SK-N-SH (cell line): ENCODE measurements at regions not wholly inside any gene's neighbourhood (a gene's known extent, or its start where the extent isn't known, plus 50 kb on each side); places are given as distances from the start of the nearest gene placed in this dataset.
A peak's percentile ranks its signal among the peaks of the same experiment; 100 is the strongest.

Experiments
- CTCF ChIA-PET: fragments of 300-600, 350-600 bp; formaldehyde crosslinking; extraction: SDS; loops from one replicate; lab custom pipeline; 2021; lab: Yijun Ruan, JAX
- POLR2A ChIA-PET: fragments of 350-600 bp; sonication (Branson Sonifier 250); formaldehyde crosslinking; extraction: SDS; loops from one replicate; lab custom pipeline; 2020; ENCODE audit warnings: antibody characterized with exemption, inconsistent platforms; lab: Yijun Ruan, JAX
- DNase-seq: peaks from one replicate; pipeline ENCODE4 v3.0.0; 2012
- H2AFZ ChIP-seq: fragments of 200-600 bp; sonication (generic); 2 replicates; pipeline ENCODE4 v1.8.1; 2016; ENCODE audit warnings: antibody characterized with exemption, mild to moderate bottlenecking, low read depth
- H3F3A ChIP-seq: fragments of 200-600 bp; sonication (generic); replicated peaks from 2 replicates; pipeline ENCODE3; 2016; ENCODE audit warnings: antibody characterized with exemption, mild to moderate bottlenecking; ENCODE audit not compliant: insufficient read depth
- H3K27ac ChIP-seq, 2 experiments: fragments of 200-500 bp in 1 of 2; fragments of 200-600 bp in 1 of 2; sonication (Bioruptor generic) in 1 of 2; sonication (generic), shearing (Covaris generic) in 1 of 2; 2 replicates each; pipeline versions ENCODE4 v1.5.1 to v1.6.1; 2014 to 2016; ENCODE audit warnings: low read depth in 2 of 2, inconsistent platforms in 1 of 2, low read length in 1 of 2, mild to moderate bottlenecking in 1 of 2, mixed read lengths in 1 of 2
- H3K27me3 ChIP-seq: fragments of 200-600 bp; sonication (generic), shearing (Covaris generic); 2 replicates; pipeline ENCODE4 v1.6.1; 2016; ENCODE audit warnings: mixed run types; ENCODE audit not compliant: insufficient read depth
- H3K36me3 ChIP-seq, 2 experiments: fragments of 200-500 bp in 1 of 2; fragments of 200-600 bp in 1 of 2; sonication (Bioruptor generic) in 1 of 2; sonication (generic) in 1 of 2; replicated peaks in 1 of 2; 2 replicates each; pipeline versions ENCODE3 to v1.5.1; 2014 to 2016; ENCODE audit warnings: low read length in 1 of 2, mild to moderate bottlenecking in 1 of 2; ENCODE audit not compliant: insufficient read depth in 2 of 2, control insufficient read depth in 1 of 2
- H3K4me1 ChIP-seq, 2 experiments: fragments of 200-500 bp in 1 of 2; fragments of 200-600 bp in 1 of 2; sonication (Bioruptor generic) in 1 of 2; sonication (generic), shearing (Covaris generic) in 1 of 2; 2 replicates each; pipeline versions ENCODE4 v1.5.1 to v1.6.1; 2014 to 2016; ENCODE audit warnings: low read depth in 1 of 2, low read length in 1 of 2, mixed run types in 1 of 2; ENCODE audit not compliant: insufficient read depth in 2 of 2, control insufficient read depth in 1 of 2
- H3K4me2 ChIP-seq: fragments of 200-600 bp; sonication (generic), shearing (Covaris generic); 2 replicates; pipeline ENCODE4 v1.6.1; 2017; ENCODE audit warnings: mixed run types
- H3K4me3 ChIP-seq, 2 experiments: fragments of 200-500 bp in 1 of 2; fragments of 200-600 bp in 1 of 2; sonication (Bioruptor generic) in 1 of 2; sonication (generic), shearing (Covaris generic) in 1 of 2; 2 replicates each; pipeline versions ENCODE4 v1.5.1 to v1.8.1; 2014 to 2016; ENCODE audit warnings: low read depth in 2 of 2, inconsistent platforms in 1 of 2, low read length in 1 of 2, mild to moderate bottlenecking in 1 of 2, mixed read lengths in 1 of 2, moderate library complexity in 1 of 2
- H3K79me2 ChIP-seq: fragments of 200-600 bp; sonication (generic); 2 replicates; pipeline ENCODE4 v1.8.1; 2017; ENCODE audit warnings: mild to moderate bottlenecking; ENCODE audit not compliant: insufficient read depth
- H3K9ac ChIP-seq: fragments of 200-600 bp; sonication (generic); 2 replicates; pipeline ENCODE4 v1.6.1; 2017; ENCODE audit warnings: mixed run types
- H3K9me2 ChIP-seq: fragments of 200-600 bp; sonication (generic); 2 replicates; pipeline ENCODE4 v1.6.1; 2017; ENCODE audit warnings: mixed run types
- H3K9me3 ChIP-seq: fragments of 200-600 bp; sonication (generic); 2 replicates; pipeline ENCODE4 v1.6.1; 2017; ENCODE audit warnings: mixed run types, mild to moderate bottlenecking, moderate library complexity
- H4K20me1 ChIP-seq: fragments of 200-600 bp; sonication (generic); 2 replicates; pipeline ENCODE4 v1.6.1; 2017; ENCODE audit warnings: mild to moderate bottlenecking, mixed run types; ENCODE audit not compliant: insufficient read depth
- CHD2 ChIP-seq: fragments of 150-350 bp; IDR thresholded peaks from 2 replicates; pipeline ENCODE4 v1.6.1; 2018; ENCODE audit warnings: low read length; ENCODE audit not compliant: partially characterized antibody
- EP300 ChIP-seq, 2 experiments: IDR thresholded peaks; 2 replicates each; pipeline versions ENCODE4 v1.4.0 to v1.6.1; 2012; ENCODE audit warnings: borderline replicate concordance in 1 of 2, low read depth in 1 of 2, low read length in 1 of 2
- FOXM1 ChIP-seq: IDR thresholded peaks from 2 replicates; pipeline ENCODE4 v1.4.0; 2012; ENCODE audit warnings: low read depth, mild to moderate bottlenecking
- GABPA ChIP-seq: IDR thresholded peaks from 2 replicates; pipeline ENCODE4 v1.4.0; 2012; ENCODE audit warnings: low read depth, mild to moderate bottlenecking
- GATA2 ChIP-seq: sonication (generic); formaldehyde crosslinking; IDR thresholded peaks from 2 replicates; pipeline ENCODE4 v1.5.0; 2020; ENCODE audit warnings: mild to moderate bottlenecking, missing genetic modification reagents
- MAX ChIP-seq: IDR thresholded peaks from 2 replicates; pipeline ENCODE4 v1.4.0; 2012; ENCODE audit warnings: low read depth
- MEF2A ChIP-seq: IDR thresholded peaks from 2 replicates; pipeline ENCODE4 v1.4.0; 2012; ENCODE audit warnings: low read depth, borderline replicate concordance
- NRF1 ChIP-seq: IDR thresholded peaks from 2 replicates; pipeline ENCODE4 v1.6.1; 2012; ENCODE audit warnings: low read depth, mild to moderate bottlenecking, low read length
- PBX3 ChIP-seq: IDR thresholded peaks from 2 replicates; pipeline ENCODE4; 2012
- RCOR1 ChIP-seq: fragments of 150-350 bp; IDR thresholded peaks from 2 replicates; pipeline ENCODE4 v1.6.1; 2017; ENCODE audit warnings: antibody characterized with exemption, low read length
- RFX5 ChIP-seq: IDR thresholded peaks from 2 replicates; pipeline ENCODE4 v1.6.1; 2012; ENCODE audit warnings: mild to moderate bottlenecking, improper control_type of control experiment, low read length
- SMC3 ChIP-seq: IDR thresholded peaks from 2 replicates; pipeline ENCODE4 v1.6.1; 2012; ENCODE audit warnings: low read depth, low read length, improper control_type of control experiment
- USF2 ChIP-seq: fragments of 150-350 bp; IDR thresholded peaks from 2 replicates; pipeline ENCODE4 v1.6.1; 2017; ENCODE audit warnings: antibody characterized with exemption, low read length, low read depth, borderline replicate concordance
- YY1 ChIP-seq: IDR thresholded peaks from 2 replicates; pipeline ENCODE4 v1.4.0; 2012; ENCODE audit warnings: low read depth, mild to moderate bottlenecking
- WGBS: methylation state at CpG from one replicate; pipeline ENCODE4 v1.1.6; 2017; ENCODE audit warnings: low lambda C conversion rate; 5-methylcytosine and 5-hydroxymethylcytosine counted together
- TF ChIP-seq, protein P1 (sequence below): fragments of 200-600 bp; sonication (generic); IDR thresholded peaks from 2 replicates; pipeline ENCODE4 v1.6.1; 2017; ENCODE audit warnings: antibody characterized with exemption, mild to moderate bottlenecking, moderate library complexity

GRCh38 chr5:174221436-174221835, 175.9 kb downstream of the NSG2 start:
- Histone ChIP-seq H3K4me1 (peaks cover 0 to 43% of the 10 kb centered on the region in 2 experiments; a peak in 2 of 4 replicates), H3K9ac (no peak overlapping the region), H3K4me3 (no peak overlapping the region), H3K27ac (peak overlapping the region in 1 of 2 experiments; percentile 96; a peak in 2 of 4 replicates), H3K27me3 (no peaks in the 10 kb centered on the region), H3K36me3 (no peaks in the 10 kb centered on the region), H4K20me1 (no peaks in the 10 kb centered on the region), H2AFZ (no peak overlapping the region), H3K79me2 (no peaks in the 10 kb centered on the region), H3K9me2 (no peaks in the 10 kb centered on the region), H3K9me3 (no peaks in the 10 kb centered on the region), H3F3A (no peaks in the 10 kb centered on the region), H3K4me2 (no peak overlapping the region)
- ChIA-PET CTCF (interaction anchor here (0.8 to 3.5 kb wide), 7 partner anchors 10 to 176 kb away, joined by 3 to 20 read pairs (median 3); partner anchors contain the start of gene NSG2), POLR2A (no interaction called here)
- DNase-seq: no peak
- 3% methylated on average over 2 of the region's 2 CpGs for WGBS
- TF ChIP-seq EP300 (IDR thresholded peaks at IDR 0.05; ENCODE audit: borderline replicate concordance in 1 of 2, low read depth in 1 of 2, low read length in 1 of 2) (peak in 1 of 2 experiments; percentile 59; a peak in 1 of 4 replicates), MAX (no peak), RFX5 (no peak)

GRCh38 chr5:174221946-174222345, 176.4 kb downstream of the NSG2 start:
- ChIA-PET CTCF (interaction anchor here (0.8 to 3.5 kb wide), 6 partner anchors 10 to 176 kb away, joined by 3 to 20 read pairs (median 4); partner anchors contain the start of gene NSG2), POLR2A (no interaction called here)
- no peaks in the 10 kb centered on the region for H3K36me3 ChIP-seq
- H3K4me2 ChIP-seq: no peak overlapping the region
- H3K4me3 ChIP-seq: no peak overlapping the region
- TF ChIP-seq NRF1 (no peak), MEF2A (no peak), SMC3 (no peak)
- no peaks in the 10 kb centered on the region for H3K9me2 ChIP-seq
- 6% methylated on average over 2 of the region's 4 CpGs for WGBS
- no peak overlapping the region for H3K9ac ChIP-seq
- no peak for DNase-seq
- no peaks in the 10 kb centered on the region for H3K27me3 ChIP-seq
- H4K20me1 ChIP-seq: no peaks in the 10 kb centered on the region
- no peaks in the 10 kb centered on the region for H3K9me3 ChIP-seq
- H3K4me1 ChIP-seq: peaks cover 0 to 43% of the 10 kb centered on the region in 2 experiments; a peak in 2 of 4 replicates
- no peak overlapping the region for H2AFZ ChIP-seq
- no peaks in the 10 kb centered on the region for H3F3A ChIP-seq
- no peaks in the 10 kb centered on the region for H3K79me2 ChIP-seq
- H3K27ac ChIP-seq: peak overlapping the region in 1 of 2 experiments; percentile 96; a peak in 2 of 4 replicates

DNA sequence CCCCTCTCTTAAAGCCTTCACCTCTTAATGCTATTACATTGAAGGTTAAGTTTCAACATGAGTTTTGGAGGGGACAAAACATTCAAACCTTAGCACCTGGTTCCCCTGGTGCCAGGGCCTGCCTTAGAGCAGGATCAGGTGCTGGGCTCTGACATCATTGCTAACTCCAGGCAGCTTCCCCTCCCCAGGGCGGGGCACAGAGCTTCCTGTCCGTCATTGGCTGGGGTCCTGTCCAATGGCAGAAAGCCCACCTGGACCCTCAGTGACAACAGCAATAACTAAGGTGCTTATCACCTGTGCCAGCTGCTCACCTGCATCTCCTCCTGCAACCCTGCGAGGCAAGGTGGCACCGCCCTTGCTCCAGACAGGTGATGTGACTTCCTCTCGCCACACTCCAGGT, 177.4 kb downstream of the NSG2 start:
- Histone ChIP-seq H3K4me2 (no peak overlapping the region), H3K4me3 (no peak overlapping the region; a peak in 1 of 4 replicates), H3K9ac (no peak overlapping the region), H4K20me1 (no peaks in the 10 kb centered on the region), H3K27me3 (no peaks in the 10 kb centered on the region), H3F3A (no peaks in the 10 kb centered on the region), H3K36me3 (no peaks in the 10 kb centered on the region), H3K79me2 (no peaks in the 10 kb centered on the region), H3K4me1 (peaks cover 0 to 43% of the 10 kb centered on the region in 2 experiments; a peak in 2 of 4 replicates), H3K9me3 (no peaks in the 10 kb centered on the region), H2AFZ (no peak overlapping the region), H3K27ac (peak overlapping the region in 1 of 2 experiments; percentile 96; a peak in 2 of 4 replicates), H3K9me2 (no peaks in the 10 kb centered on the region)
- POLR2A ChIA-PET: interaction anchor here (1.7 kb wide), 1 partner anchor 89 kb away, joined by 4 read pairs; no protein-coding TSS in a partner anchor
- CTCF ChIA-PET: interaction anchor here (0.6 to 3.5 kb wide), 5 partner anchors 29 to 177 kb away, joined by 3 to 20 read pairs (median 6); partner anchors contain the start of gene NSG2
- DNase-seq: no peak
- 35% methylated on average over 2 of the region's 5 CpGs for WGBS
- no peak for TF ChIP-seq RCOR1
- TF ChIP-seq FOXM1: no peak
- no peak for TF ChIP-seq CHD2
- no peak for TF ChIP-seq YY1
- TF ChIP-seq, protein P1, sequence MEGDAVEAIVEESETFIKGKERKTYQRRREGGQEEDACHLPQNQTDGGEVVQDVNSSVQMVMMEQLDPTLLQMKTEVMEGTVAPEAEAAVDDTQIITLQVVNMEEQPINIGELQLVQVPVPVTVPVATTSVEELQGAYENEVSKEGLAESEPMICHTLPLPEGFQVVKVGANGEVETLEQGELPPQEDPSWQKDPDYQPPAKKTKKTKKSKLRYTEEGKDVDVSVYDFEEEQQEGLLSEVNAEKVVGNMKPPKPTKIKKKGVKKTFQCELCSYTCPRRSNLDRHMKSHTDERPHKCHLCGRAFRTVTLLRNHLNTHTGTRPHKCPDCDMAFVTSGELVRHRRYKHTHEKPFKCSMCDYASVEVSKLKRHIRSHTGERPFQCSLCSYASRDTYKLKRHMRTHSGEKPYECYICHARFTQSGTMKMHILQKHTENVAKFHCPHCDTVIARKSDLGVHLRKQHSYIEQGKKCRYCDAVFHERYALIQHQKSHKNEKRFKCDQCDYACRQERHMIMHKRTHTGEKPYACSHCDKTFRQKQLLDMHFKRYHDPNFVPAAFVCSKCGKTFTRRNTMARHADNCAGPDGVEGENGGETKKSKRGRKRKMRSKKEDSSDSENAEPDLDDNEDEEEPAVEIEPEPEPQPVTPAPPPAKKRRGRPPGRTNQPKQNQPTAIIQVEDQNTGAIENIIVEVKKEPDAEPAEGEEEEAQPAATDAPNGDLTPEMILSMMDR: no peak
- TF ChIP-seq GATA2 (CRISPR knock-in tag): no peak
- no peak for TF ChIP-seq GABPA
- TF ChIP-seq USF2: no peak
- no peak for TF ChIP-seq PBX3
- no peak for TF ChIP-seq MEF2A
- TF ChIP-seq EP300 (IDR thresholded peaks at IDR 0.05; ENCODE audit: borderline replicate concordance in 1 of 2, low read depth in 1 of 2, low read length in 1 of 2): no peak
